IMR-90 (cell line): ENCODE measurements at regions not wholly inside any gene's neighbourhood (a gene's known extent, or its start where the extent isn't known, plus 50 kb on each side); places are given as distances from the start of the nearest gene placed in this dataset.
A peak's percentile ranks its signal among the peaks of the same experiment; 100 is the strongest.

Experiments used
- ATAC-seq: fragments of 200-7000 bp; cut with Tn5 transposase; 2 replicates; pipeline ENCODE4 v1.9.1; 2020; ENCODE audit warnings: low read depth, mild to moderate bottlenecking, moderate library complexity
- BruUV-seq: library from RNA; stranded (reverse); fragments of 400-500 nt; replicated peaks from 2 replicates; lab custom pipeline; 2021; lab: Mats Ljungman, UMichigan
- CTCF ChIA-PET: fragments of 300-600 bp; formaldehyde crosslinking; extraction: SDS; loops from one replicate; lab custom pipeline; 2021; ENCODE audit warnings: antibody characterized with exemption; lab: Yijun Ruan, JAX
- POLR2A ChIA-PET: fragments of 300-600 bp; sonication (Branson Sonifier 250); formaldehyde crosslinking; loops from one replicate; lab custom pipeline; 2022; ENCODE audit warnings: antibody characterized with exemption; ENCODE audit not compliant: unreplicated experiment; lab: Charles Lee
- DNase-seq: peaks from one replicate; pipeline ENCODE4 v3.0.0; 2013
- H2AFZ ChIP-seq: replicated peaks from 2 replicates; pipeline ENCODE3; 2013; ENCODE audit warnings: low read length, mild to moderate bottlenecking; ENCODE audit not compliant: poor library complexity
- H2AK5ac ChIP-seq: 2 replicates; pipeline ENCODE4 v1.6.1; 2013; ENCODE audit warnings: low read depth, low read length, inconsistent platforms
- H2AK9ac ChIP-seq: replicated peaks from 2 replicates; pipeline ENCODE3; 2013; ENCODE audit warnings: mild to moderate bottlenecking, low read depth, low read length, moderate library complexity; ENCODE audit not compliant: poor library complexity
- H2BK120ac ChIP-seq: 2 replicates; pipeline ENCODE4 v1.6.1; 2013; ENCODE audit warnings: low read depth, low read length, inconsistent platforms
- H2BK15ac ChIP-seq: 3 replicates; pipeline ENCODE4 v1.6.1; 2013; ENCODE audit warnings: low read depth, low read length, inconsistent platforms
- H2BK20ac ChIP-seq: 2 replicates; pipeline ENCODE4 v1.6.1; 2013; ENCODE audit warnings: low read depth, mild to moderate bottlenecking, inconsistent platforms, low read length, moderate library complexity
- H2BK5ac ChIP-seq: 2 replicates; pipeline ENCODE4 v1.6.1; 2013; ENCODE audit warnings: mild to moderate bottlenecking, low read depth, low read length, inconsistent platforms; ENCODE audit not compliant: poor library complexity, severe bottlenecking
- H3K14ac ChIP-seq: replicated peaks from 2 replicates; pipeline ENCODE4 v1.6.1; 2013; ENCODE audit warnings: low read depth, low read length, inconsistent platforms
- H3K18ac ChIP-seq: 2 replicates; pipeline ENCODE4 v1.6.1; 2013; ENCODE audit warnings: low read depth, low read length, control low read depth
- H3K23ac ChIP-seq: 2 replicates; pipeline ENCODE4 v1.6.1; 2013; ENCODE audit warnings: low read depth, low read length, inconsistent platforms
- H3K27ac ChIP-seq: 2 replicates; pipeline ENCODE4 v1.5.1; 2013; ENCODE audit warnings: mild to moderate bottlenecking, control low read depth, low read length; ENCODE audit not compliant: insufficient read depth
- H3K27me3 ChIP-seq: 2 replicates; pipeline ENCODE4 v1.6.1; 2013; ENCODE audit warnings: low read length; ENCODE audit not compliant: control insufficient read depth, insufficient read depth
- H3K36me3 ChIP-seq: 2 replicates; pipeline ENCODE4 v1.6.1; 2013; ENCODE audit warnings: low read length, mixed read lengths; ENCODE audit not compliant: control insufficient read depth, insufficient read depth
- H3K4ac ChIP-seq: 2 replicates; pipeline ENCODE4 v1.6.1; 2013; ENCODE audit warnings: low read depth, low read length, inconsistent platforms
- H3K4me1 ChIP-seq: 2 replicates; pipeline ENCODE4 v1.6.1; 2013; ENCODE audit warnings: low read length, mixed read lengths; ENCODE audit not compliant: control insufficient read depth, insufficient read depth
- H3K4me2 ChIP-seq: 2 replicates; pipeline ENCODE4 v1.6.1; 2013; ENCODE audit warnings: low read depth, mild to moderate bottlenecking, control low read depth, low read length, moderate library complexity
- H3K4me3 ChIP-seq: 2 replicates; pipeline ENCODE4 v1.5.1; 2013; ENCODE audit warnings: low read depth, mild to moderate bottlenecking, control low read depth, low read length, moderate library complexity; ENCODE audit not compliant: insufficient read depth
- H3K56ac ChIP-seq: 2 replicates; pipeline ENCODE4 v1.6.1; 2013; ENCODE audit warnings: low read length, inconsistent platforms; ENCODE audit not compliant: insufficient read depth; ENCODE audit errors: extremely low read depth
- H3K79me1 ChIP-seq, 2 experiments: 2 replicates each; pipeline ENCODE4 v1.6.1; 2013; ENCODE audit warnings: low read length in 2 of 2, inconsistent platforms in 1 of 2, low read depth in 1 of 2
- H3K9ac ChIP-seq: 2 replicates; pipeline ENCODE4 v1.6.1; 2013; ENCODE audit warnings: low read depth, low read length, control low read depth
- H3K9me1 ChIP-seq: 2 replicates; pipeline ENCODE4 v1.6.1; 2013; ENCODE audit warnings: low read length, inconsistent platforms; ENCODE audit not compliant: insufficient read depth
- H3K9me3 ChIP-seq: 2 replicates; pipeline ENCODE4 v1.6.1; 2013; ENCODE audit warnings: low read length; ENCODE audit not compliant: control insufficient read depth, insufficient read depth
- H4K20me1 ChIP-seq: 2 replicates; pipeline ENCODE4 v1.6.1; 2013; ENCODE audit warnings: low read length, inconsistent platforms; ENCODE audit not compliant: insufficient read depth
- H4K5ac ChIP-seq: 2 replicates; pipeline ENCODE4 v1.6.1; 2013; ENCODE audit warnings: mild to moderate bottlenecking, low read depth, low read length, control low read depth
- H4K8ac ChIP-seq, 2 experiments: 2 replicates each; pipeline ENCODE4 v1.6.1; 2013; ENCODE audit warnings: low read depth in 2 of 2, low read length in 2 of 2, control low read depth in 1 of 2, inconsistent platforms in 1 of 2
- H4K91ac ChIP-seq: 2 replicates; pipeline ENCODE4 v1.6.1; 2013; ENCODE audit warnings: low read depth, low read length, inconsistent platforms; ENCODE audit not compliant: insufficient read depth
- FOS ChIP-seq: fragments of 150-350 bp; IDR thresholded peaks from 2 replicates; pipeline ENCODE4 v1.6.1; 2016; ENCODE audit warnings: low read depth, low read length
- RCOR1 ChIP-seq: IDR thresholded peaks from 2 replicates; pipeline ENCODE4 v1.6.1; 2012; ENCODE audit warnings: mild to moderate bottlenecking, low read length, improper control_type of control experiment; ENCODE audit not compliant: insufficient replicate concordance
- WGBS, 2 experiments: methylation state at CpG; one replicate each; pipeline versions ENCODE4 v1.1.5 to v1.1.7; 2013; ENCODE audit warnings: missing lambda C conversion rate in 2 of 2; ENCODE audit not compliant: insufficient read length in 1 of 2; ENCODE audit errors: extremely low coverage in 2 of 2; 5-methylcytosine and 5-hydroxymethylcytosine counted together
- dilution Hi-C: fragments of 300-500 bp; cut with HindIII; formaldehyde crosslinking; loops from one replicate; pipeline ENCODE4 v1.14.3; 2018; ENCODE audit warnings: low sequenced_read_pairs; ENCODE audit not compliant: unreplicated experiment
- in situ Hi-C: fragments of 300-500 bp; cut with MboI; formaldehyde crosslinking; loops from 3 replicates; pipeline ENCODE4 v1.14.3; 2019; ENCODE audit warnings: low sequenced_read_pairs, inconsistent platforms, mixed read lengths
- intact Hi-C: fragments of 100-400 bp; cut with micrococcal nuclease; formaldehyde crosslinking; loops from 2 replicates; pipeline ENCODE4 v1.10.0; 2022

DNA sequence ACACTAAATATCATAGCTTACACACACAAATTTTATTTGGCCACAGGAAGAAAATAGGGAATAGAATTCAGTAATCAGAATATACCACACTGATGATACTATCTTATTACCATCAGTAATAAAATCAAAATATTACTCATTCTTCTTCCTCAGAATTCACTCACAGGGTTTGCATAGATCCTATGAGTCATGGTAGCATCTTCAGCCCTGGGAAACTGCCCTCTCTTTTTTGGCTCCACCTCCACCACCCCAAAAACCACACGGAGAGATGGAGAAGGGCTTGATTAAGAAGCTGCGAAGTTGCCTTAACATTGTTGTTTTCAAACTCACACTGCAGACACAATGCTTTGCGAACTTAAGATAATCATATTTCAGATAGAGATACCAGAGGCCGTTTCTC lies 154.1 kb upstream of the AHR start:
- no peak overlapping the region for H3K27ac ChIP-seq
- ATAC-seq (peak; percentile 44; the same call in 1 of the 2 replicates), DNase-seq (peak; percentile 46)
- peaks cover 3% of the 10 kb centered on the region; the same call in 1 of the 2 replicates for H3K9me1 ChIP-seq
- no peak overlapping the region for H4K91ac ChIP-seq
- no peaks in the 10 kb centered on the region for H3K9me3 ChIP-seq
- no peak overlapping the region for H3K9ac ChIP-seq
- H2BK120ac ChIP-seq: no peak overlapping the region
- H4K5ac ChIP-seq: no peak overlapping the region
- in situ Hi-C loops (no loop called here), dilution Hi-C loops (no loop called here), intact Hi-C loops (loop anchor here (5.0 kb wide), 1 partner anchor 153 kb away; the partner anchor contains the start of gene AHR)
- H3K27me3 ChIP-seq: no peaks in the 10 kb centered on the region
- TF ChIP-seq FOS (peak; percentile 44; the same call in 1 of the 2 replicates), RCOR1 (no peak)
- H2BK20ac ChIP-seq: no peak overlapping the region; the same call in 1 of the 2 replicates
- 0 out of 2 replicates have a peak overlapping the region, but pooled peaks have one; percentile 12 for H3K4me2 ChIP-seq
- peaks cover 8% of the 10 kb centered on the region for H3K4me1 ChIP-seq
- no peaks in the 10 kb centered on the region for H4K20me1 ChIP-seq
- H4K8ac ChIP-seq: peak overlapping the region in 1 of 2 experiments; percentile 28; a peak in 1 of 4 replicates
- no peak overlapping the region for H3K14ac ChIP-seq
- no TSS peak for BruUV-seq
- no peak overlapping the region for H2BK5ac ChIP-seq
- ChIA-PET CTCF (no interaction called here), POLR2A (no interaction called here)
- no peak overlapping the region for H3K18ac ChIP-seq
- no peak overlapping the region for H2BK15ac ChIP-seq
- H3K4me3 ChIP-seq: no peak overlapping the region
- no peak overlapping the region; the same call in 1 of the 2 replicates for H3K4ac ChIP-seq
- H2AFZ ChIP-seq: no peak overlapping the region
- no peak overlapping the region for H2AK9ac ChIP-seq
- H3K23ac ChIP-seq: no peak overlapping the region
- H3K79me1 ChIP-seq: no peaks in the 10 kb centered on the region
- 20% methylated on average over 1 of the region's 4 CpGs; no CpG with 5 or more reads in 1 of the 2 experiments for WGBS, 2 experiments
- no peaks in the 10 kb centered on the region for H3K36me3 ChIP-seq
- H3K56ac ChIP-seq: no peak overlapping the region
- no peak overlapping the region for H2AK5ac ChIP-seq
